ENCODE measurements at regions not wholly inside any gene's neighbourhood (a gene's known extent, or its start where the extent isn't known, plus 50 kb on each side); places are given as distances from the start of the nearest gene placed in this dataset.
"Not testable (repeated sequence)": the region's sequence is repeated elsewhere in the genome, so short reads cannot be mapped to it uniquely, and the experiment has no call there.

DNA sequence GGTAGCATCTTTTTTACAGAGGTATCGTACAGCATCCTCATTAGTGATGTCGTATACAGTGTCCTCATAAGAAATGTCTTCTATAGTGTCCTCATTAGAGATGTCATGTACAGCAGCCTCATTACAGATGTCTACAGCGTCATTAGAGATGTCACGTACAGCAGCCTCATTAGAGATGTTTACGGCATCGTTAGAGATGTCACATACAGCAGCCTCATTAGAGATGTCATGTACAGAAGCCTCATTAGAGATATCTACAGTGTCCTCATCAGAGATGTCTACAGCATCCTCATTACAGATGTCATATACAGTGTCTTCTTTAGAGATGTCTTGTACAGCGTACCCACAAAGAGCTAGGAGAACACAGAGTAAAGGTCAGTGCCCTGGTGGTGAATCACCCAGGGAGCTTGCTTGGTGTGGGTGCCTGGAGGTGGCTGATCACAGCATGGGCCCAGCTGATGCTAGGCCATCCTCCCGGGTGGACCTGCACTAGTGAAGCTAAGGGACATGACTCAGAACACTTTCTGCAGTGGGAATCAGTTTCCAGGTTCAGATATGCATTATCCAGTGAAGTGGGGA lies 109.2 kb downstream of the IGLL1 start:
- DNase-seq, result no peak
- in situ Hi-C loops (cut with MboI; ENCODE audit: low pct_unique_long_range_greater_than_20kb, low sequenced_read_pairs), result no loop called here

DNA sequence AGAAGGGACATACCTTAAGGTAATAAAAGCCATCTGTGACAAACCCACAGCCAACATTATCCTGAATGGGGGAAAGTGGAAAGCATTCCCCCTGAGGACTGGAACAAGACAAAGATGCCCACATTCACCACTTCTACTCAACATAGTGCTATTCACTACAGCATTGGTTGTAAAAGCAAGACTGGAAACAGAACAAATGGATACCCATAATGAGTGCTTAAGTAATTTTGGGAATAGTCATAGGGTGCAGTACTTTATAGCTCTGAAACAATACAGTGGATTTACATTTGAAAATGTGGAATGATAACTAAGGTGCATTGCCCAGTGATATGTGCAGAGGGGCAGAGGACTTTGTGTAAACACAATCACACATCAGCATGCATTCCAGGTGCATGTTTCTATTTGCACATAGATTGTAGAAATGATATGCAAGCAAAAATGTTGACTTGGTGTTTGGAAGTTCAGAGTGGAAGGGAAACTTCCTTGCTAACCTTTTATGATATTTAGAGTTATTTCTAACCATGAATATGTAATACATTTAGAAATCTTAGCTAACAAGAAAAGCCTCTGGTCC lies 112.3 kb downstream of the IGLL1 start:
- DNase-seq, result no peak
- in situ Hi-C loops (cut with MboI; ENCODE audit: low pct_unique_long_range_greater_than_20kb, low sequenced_read_pairs), result no loop called here

DNA sequence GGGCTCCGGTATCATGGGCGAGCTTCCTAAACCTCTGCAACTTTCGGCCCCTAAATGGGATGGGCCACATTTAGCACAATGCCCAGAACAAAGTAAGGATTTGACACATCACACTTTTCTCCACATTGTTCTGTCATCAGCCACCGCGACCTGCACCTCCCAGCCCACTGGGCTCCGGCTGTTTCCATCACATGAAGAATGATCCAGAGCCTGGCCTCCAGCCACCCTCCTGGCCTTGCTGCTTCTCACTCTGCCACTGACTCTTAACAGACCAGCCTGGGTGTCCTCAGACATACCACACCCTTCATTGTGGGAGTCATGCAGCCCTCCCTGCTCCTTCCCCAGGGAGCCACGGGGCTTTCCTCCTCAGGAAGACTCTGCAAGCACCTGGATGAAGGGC lies 113.7 kb downstream of the IGLL1 start:
- in situ Hi-C loops (cut with MboI; ENCODE audit: low pct_unique_long_range_greater_than_20kb, low sequenced_read_pairs), result no loop called here
- DNase-seq, result no peak

DNA sequence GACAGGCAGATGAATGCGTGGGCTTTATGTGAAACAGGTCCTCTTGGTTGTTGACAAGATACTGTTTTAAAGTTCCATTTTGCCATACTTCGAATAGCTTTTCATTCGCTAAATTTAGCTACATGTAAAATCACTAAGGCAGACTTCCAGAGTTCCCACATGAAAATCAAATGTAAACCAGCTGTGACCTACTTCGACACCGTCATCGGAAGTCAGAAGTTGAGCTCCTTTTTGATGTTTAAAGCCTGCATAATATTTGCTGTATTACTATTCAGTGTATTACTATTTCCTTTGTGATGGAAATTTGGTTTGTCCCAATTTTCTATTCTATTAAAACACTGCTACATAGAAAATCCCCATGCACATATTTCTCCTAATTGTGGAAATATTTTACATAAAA lies 115.3 kb downstream of the IGLL1 start:
- in situ Hi-C loops (cut with MboI; ENCODE audit: low pct_unique_long_range_greater_than_20kb, low sequenced_read_pairs); DNase-seq: not testable (repeated sequence)

DNA sequence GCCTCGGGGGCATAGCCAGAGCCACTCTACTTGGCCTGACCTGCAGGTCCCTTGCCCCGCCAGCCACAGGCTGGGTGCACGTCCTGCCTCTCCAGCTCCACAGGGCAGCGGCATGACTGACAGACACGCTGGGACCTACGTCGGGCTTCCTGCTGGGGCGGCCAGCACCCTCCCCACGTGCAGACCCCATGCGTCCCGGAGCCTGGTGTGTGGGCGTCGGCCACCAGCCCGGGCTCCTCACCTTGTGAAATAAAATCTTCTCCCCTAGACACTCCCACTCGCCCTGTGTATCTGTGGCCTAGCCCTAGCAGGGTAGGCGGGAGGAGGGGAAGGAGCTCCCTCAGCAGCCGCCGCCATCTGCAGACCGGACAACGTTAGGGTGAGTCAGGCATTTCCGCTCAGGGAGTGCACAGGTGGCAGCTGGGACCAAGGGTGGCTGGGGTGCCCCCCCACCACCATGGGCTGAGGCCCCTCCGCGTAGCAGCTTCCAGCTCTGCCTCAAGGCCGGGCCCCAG lies 119.5 kb downstream of the IGLL1 start:
- in situ Hi-C loops (cut with MboI; ENCODE audit: low pct_unique_long_range_greater_than_20kb, low sequenced_read_pairs), result not testable (repeated sequence)
- peak; percentile 41 for DNase-seq

DNA sequence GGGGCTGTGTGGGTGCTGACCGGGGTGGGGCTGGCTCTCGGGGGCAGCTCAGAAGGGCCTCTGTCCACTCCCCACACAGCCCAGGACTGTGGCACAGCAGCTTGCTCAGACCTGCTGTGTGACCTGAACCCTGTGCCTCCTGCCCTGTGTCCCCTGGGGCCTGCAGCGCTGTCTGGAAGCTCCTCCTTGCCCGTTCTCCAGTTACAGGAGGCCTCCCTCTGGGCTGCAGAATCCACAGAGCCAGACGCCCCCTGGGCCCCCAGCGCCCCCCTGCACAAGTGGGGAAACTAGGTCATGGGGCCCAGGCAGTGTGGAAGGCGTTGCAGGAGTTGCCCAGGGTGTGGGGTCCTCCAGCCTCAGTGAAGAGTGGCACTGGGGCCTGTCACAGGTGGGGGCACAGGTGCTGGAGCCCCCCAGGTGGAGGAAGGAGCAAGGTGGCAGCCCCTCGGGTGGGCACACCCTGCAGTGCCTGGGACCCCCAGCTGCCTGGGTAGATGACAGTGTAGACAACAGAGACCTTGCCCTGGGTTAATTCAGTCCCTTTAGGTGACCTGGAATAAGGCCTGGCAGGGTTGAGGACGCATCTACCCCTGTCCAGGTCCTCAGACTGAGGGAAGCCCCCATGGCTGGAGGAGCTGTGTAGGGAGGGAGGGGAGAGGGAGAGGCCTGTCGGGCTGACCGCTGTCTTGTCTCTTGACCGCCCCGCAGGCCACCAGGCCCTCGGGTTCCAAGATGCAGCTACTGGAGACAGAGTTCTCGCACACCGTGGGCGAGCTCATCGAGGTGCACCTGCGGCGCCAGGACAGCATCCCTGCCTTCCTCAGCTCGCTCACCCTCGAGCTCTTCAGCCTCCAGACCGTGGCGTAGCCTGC lies 120.2 kb downstream of the IGLL1 start:
- in situ Hi-C loops (cut with MboI; ENCODE audit: low pct_unique_long_range_greater_than_20kb, low sequenced_read_pairs), result not testable (repeated sequence)

DNA sequence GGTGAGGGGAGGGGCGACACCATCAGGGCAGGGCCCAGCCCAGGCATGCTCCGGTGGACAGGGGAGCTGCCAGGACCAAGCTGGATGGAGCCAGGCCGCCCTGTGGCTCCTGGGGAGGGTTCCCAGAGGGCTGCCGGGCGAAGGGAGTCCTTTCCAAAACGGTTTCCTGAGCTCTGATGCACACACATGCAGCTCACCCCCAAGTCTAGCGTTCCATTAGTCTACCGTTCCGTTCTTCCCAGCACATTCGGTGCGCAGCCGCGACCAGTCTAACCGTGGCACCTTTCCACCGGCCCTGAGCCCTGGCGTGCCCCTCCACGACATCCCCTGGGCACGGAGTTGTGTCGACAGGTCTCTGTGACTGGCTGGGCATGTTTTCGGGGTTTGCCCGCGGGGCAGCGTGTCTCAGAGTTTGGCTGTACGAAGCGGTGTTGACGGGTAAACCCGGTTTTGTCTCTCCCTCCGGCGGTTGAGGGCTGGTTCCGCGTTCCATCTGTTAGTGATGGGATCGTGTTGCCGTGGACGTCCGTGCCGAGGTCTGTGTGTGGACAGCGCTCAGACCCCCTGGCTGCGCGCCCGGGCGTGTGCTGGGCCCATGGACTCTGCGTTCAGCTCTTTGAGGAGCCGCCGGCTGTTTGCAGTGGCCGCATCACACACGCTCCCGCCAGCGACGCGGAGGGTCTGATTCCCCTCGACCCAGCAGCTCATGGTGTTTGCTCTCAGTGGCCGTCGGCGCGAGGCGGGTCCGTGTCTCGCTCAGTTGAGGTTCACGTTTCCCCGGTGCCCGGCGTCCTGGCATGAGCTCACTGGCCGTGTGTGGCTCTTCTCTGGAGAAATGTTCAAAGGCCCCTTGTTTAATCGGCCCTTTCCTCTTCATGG lies 121.2 kb downstream of the IGLL1 start:
- in situ Hi-C loops (cut with MboI; ENCODE audit: low pct_unique_long_range_greater_than_20kb, low sequenced_read_pairs), result no loop called here
- no peak for DNase-seq

More for the DNA sequence above, 120.2 kb downstream of the IGLL1 start:
- DNase-seq, result not testable (repeated sequence)

DNA sequence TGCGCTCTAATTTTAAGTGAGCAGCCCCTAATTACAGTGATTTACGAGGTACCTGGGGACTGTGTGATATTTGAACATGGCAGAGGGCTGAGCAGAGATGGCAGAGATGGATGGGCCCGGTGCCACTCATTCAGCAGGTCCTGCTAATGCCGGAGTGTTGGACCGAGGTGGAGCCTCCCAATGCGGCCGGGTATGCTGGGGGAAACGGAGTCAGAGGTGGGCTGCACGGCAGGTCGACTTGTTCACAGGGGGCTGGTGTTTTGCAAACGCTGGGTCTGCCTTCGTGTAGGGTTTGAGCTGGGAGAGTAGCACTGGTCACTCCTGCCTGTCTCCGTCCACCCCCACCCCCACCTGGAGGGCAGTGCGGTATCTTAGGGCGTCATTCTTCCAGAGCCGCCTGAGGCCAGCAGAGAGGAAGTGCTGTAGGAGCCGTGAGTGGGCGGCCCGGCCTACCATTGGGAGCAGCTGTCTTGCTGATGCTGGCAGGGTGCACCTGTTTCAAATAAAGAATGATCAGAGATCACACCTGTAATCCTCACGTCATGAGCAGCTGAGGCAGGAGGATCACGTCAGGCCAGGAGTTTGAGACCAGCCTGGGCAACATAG lies 122.6 kb downstream of the IGLL1 start:
- no peak for DNase-seq

DNA sequence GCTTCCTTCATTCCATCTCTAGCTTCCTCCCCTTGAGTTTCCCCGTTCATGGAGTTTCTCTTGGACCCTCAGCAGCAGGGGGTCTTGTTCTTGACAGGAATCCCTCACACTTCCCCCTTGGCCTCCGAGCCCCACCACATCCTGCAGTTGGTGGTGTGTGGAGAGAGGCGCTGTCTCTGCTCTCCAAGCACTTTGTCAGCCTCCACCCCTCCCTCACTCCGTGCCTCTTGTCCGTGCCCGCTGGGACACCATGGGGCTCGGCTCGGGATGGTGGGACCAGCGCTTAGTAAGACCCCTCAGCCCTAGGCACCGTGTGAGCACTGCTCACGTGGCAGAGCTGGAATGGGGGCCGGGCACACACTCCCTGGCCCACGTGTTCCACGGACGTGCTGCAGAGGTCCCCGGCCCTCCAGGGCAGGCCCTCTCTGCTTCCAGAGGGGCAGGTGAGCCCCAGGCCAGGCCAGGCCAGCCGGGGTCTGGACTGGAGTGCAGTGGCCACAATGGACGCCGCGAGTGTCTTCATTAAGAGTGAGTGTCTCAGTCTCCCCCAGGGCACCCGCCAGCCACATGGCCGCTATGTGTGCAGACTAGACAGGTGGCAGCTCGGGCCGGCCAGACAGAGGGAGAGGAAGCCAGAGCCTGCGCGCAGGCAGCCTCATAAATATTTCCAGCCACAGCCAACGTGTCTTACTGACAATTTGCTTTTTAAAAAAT lies 123.3 kb downstream of the IGLL1 start:
- in situ Hi-C loops (cut with MboI; ENCODE audit: low pct_unique_long_range_greater_than_20kb, low sequenced_read_pairs); DNase-seq: not testable (repeated sequence)

More for the DNA sequence above, 122.6 kb downstream of the IGLL1 start:
- in situ Hi-C loops (cut with MboI; ENCODE audit: low pct_unique_long_range_greater_than_20kb, low sequenced_read_pairs), result no loop called here

DNA sequence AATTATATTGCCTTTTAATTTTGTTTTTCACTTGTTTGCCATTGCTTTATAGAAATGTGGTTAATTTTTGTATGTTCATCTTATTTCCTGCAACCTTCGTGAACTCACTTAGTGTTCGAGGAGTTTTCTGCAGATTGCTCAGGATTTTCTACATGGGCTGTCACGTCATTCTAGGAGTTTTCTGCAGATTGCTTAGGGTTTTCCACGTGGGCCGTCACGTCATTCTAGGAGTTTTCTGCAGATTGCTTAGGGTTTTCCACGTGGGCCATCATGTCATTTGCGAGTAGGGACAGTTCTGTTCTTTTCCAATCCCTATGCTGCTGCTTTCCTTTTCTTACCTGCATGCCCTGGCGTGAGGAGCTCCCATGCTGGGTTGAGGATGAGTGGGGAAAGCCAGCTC lies 125.7 kb downstream of the IGLL1 start:
- in situ Hi-C loops (cut with MboI; ENCODE audit: low pct_unique_long_range_greater_than_20kb, low sequenced_read_pairs); DNase-seq: not testable (repeated sequence)

DNA sequence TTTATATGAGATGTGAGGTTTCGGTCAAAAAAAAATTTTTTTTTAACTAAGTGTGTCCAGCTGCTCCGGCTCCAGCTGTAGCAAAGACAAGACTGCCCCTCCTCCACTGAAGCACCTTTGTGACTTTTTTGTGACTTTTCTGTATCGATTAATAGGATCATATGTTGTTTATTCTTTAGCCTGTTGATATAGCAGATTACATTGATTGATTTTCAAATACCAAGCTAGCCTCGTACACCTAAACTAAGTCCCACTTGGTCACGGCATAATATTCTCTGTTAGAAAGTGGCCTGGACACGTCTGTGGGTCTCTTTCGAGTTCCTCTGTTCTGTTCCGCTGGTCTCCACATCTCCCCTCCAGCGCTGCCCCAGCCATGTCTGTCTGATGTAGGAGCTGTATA lies 126.8 kb downstream of the IGLL1 start:
- no peak for DNase-seq

DNA sequence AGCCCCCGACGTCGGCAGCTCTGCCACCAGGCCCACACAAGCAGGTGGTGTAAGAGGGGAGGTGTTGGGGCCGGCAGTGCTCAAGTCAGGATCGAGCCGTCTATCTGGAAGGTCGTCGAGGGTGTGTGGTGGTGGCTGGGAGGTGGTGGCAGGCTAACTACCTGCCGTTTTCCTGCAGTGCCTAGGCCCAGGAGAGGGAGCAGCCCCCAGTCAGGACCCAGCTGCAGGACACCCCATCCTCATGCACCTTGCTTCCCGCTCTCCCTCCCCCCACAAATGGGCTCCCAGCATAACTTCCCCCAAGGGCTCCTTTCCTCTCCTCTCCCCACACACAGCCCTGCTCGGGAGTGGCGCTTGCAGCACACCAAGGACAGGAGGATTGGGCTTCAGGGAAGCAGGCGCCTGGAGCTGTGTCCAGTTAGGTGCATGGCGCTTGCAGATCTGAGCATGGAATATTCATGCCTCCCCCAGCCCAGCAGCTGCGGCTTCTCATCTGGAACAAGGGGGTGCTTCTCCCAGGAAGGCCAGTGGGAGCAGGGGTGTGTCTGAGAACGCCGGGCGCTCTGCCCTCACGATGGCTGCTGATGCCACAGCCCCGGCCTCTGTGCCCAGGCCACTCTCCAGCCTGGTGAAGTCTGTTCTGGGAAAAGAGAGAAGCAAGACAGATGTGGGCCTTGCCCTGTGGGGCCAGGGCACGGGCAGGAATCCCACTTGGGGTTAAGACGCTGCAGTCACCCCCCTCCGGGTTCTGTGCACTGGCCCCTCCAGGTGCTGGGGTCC lies 127.7 kb downstream of the IGLL1 start:
- in situ Hi-C loops (cut with MboI; ENCODE audit: low pct_unique_long_range_greater_than_20kb, low sequenced_read_pairs), result no loop called here
- DNase-seq, result no peak

More for the DNA sequence above, 126.8 kb downstream of the IGLL1 start:
- in situ Hi-C loops (cut with MboI; ENCODE audit: low pct_unique_long_range_greater_than_20kb, low sequenced_read_pairs), result no loop called here

DNA sequence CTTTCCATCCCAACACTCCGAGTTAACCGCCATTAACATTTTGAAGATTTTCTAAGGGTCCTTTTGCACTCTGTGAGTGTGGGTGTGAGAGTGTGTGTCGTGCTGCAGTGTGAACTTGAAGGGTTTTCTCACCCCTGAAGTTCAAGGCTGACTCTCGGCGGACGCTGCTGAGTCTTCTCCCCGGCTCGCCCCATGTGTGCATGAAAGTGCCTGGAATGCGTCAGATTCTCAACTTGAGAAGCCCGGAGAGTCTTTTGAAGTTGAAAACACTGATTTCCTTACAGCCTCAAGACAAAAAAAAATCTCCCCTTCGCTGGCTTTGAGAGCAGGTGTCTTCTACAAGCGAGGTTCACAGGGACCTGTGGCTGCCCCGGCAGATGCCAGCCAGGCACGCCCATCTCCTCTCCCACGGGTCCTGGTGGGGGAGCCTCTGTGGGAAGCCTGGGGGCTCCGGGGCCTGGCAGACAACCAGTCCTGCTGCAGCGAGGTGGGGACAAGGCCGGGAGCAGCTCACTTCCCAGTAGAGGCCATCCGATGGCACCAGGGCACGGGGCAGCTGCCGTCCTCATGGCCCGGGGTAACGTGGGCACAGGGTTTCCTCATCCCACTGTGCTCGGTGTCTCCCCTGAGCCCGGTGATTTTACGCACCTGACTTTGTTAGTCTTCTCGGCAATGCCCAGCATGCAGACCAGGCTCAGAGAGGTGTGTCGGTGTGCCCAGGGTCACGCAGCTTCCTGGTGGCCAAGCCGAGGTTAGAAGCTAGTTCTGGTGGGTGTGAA lies 128.4 kb downstream of the IGLL1 start:
- in situ Hi-C loops (cut with MboI; ENCODE audit: low pct_unique_long_range_greater_than_20kb, low sequenced_read_pairs); DNase-seq: not testable (repeated sequence)

DNA sequence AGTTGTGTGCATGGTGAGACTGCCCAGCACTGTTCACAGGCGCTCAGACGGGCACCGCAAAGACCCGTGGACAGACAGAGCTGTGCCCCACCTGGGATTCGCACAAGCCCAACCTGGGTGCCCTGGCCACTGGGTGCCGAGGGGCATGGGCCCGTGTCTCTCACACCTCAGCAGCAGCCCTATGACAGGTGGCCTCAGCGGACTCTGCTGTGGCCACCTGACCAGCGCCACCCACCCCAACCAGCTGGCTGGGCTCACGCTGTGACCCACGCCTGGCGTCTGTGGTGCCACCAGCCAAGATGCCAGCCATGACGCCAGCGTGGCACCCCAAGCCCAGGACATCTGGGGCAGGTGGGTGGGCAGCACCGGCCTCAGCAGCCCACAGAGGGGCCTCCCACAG lies 129.3 kb downstream of the IGLL1 start:
- in situ Hi-C loops (cut with MboI; ENCODE audit: low pct_unique_long_range_greater_than_20kb, low sequenced_read_pairs); DNase-seq: not testable (repeated sequence)

DNA sequence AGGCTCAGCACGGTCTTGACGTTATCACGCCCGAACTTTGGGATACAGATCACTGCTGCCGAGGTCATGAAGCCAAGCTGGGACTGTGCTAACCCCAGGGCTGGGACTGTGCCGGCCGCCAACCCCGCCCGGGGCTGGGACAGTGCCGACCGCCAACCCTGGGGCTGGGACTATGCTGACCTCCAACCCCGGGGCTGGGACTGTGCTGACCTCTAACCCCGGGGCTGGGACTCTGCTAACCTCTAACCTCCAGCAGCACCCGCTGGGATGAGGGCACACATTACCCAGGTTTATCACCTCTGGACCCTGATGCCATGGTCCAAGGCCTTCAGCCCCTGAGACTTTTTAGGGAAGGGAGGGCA lies 129.7 kb downstream of the IGLL1 start:
- in situ Hi-C loops (cut with MboI; ENCODE audit: low pct_unique_long_range_greater_than_20kb, low sequenced_read_pairs), result no loop called here
- no peak for DNase-seq

DNA sequence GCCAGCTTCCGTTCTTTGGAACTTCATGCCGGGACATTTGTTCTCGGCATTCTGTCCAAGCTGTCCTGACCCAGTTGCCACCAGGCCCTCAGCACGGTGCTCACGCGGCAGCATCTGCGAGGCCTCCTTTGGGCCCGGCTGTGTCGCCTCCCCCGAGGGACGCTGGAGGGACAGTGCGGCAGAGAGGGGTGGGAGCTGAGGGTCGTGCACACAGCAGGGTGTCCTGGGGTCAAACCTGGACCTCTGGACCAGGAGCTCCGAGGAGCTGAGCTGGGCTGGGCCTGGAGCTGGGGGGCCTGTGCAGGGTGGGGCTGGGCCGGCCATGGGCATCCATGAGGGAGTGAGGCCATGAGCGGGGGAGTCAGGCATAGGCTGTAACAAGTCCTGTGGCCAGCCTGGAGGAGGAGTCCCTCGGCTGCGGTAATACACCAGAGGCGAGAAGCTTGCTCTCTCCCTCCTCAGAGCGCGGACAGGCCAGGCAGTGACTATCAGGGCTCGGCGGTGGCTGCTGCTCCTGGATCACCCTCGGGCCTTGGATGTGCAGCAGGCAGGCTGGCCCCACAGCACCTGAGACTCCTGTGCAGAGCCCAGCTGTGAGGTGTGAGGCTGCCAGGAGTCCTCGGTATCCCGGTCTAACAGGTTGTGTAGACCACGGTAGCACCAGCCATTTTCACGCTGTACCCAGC lies 130.2 kb downstream of the IGLL1 start:
- DNase-seq; in situ Hi-C loops (cut with MboI; ENCODE audit: low pct_unique_long_range_greater_than_20kb, low sequenced_read_pairs): not testable (repeated sequence)

Data from KBM-7 (cell line).